ENCODE measurements at regions not wholly inside any gene's neighbourhood (a gene's known extent, or its start where the extent isn't known, plus 50 kb on each side); places are given as distances from the start of the nearest gene placed in this dataset.
"Not testable (repeated sequence)": the region's sequence is repeated elsewhere in the genome, so short reads cannot be mapped to it uniquely, and the experiment has no call there.

DNA sequence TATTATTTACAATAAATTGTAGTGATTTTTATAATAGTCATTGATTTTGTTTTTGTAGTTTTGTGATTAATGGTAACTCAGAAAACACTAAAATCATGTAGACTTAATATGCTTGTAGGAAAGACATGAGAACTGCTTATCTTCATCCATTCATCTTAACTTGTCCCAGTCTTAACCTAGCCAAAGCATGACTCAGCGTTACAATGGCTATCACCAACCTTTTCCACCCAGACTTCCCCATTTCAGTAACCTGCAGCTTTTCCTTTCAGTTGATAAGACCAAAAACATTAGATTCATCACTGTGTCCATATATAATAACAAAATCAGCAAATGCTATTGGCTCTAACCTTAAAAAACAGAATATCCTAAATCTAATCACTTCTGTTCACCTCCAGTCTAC lies 106.2 kb upstream of the KLF8 start:
- Histone ChIP-seq H3K27ac (ENCODE audit: low read depth, low read length) (no peak overlapping the region), H3K9ac (ENCODE audit: extremely low read depth, low read length, poor library complexity, severe bottlenecking) (no peak overlapping the region), H3K4me1 (ENCODE audit: control insufficient read depth, insufficient read depth, low read length) (no peaks in the 10 kb centered on the region), H3K36me3 (ENCODE audit: control insufficient read depth, insufficient read depth, low read length) (no peaks in the 10 kb centered on the region), H3K27me3 (ENCODE audit: control insufficient read depth, insufficient read depth, low read length, poor library complexity, severe bottlenecking) (no peaks in the 10 kb centered on the region), H3K4me3 (ENCODE audit: low read length) (no peak overlapping the region), H3K9me3 (ENCODE audit: control insufficient read depth, low read length) (no peaks in the 10 kb centered on the region)
- Mint-ChIP-seq H3K4me3 (no peak overlapping the region), H3K27ac (no peak overlapping the region), H3K27me3 (ENCODE audit: insufficient read depth) (no peaks in the 10 kb centered on the region), H3K4me1 (no peaks in the 10 kb centered on the region), H3K36me3 (ENCODE audit: low read depth) (peaks cover 23% of the 10 kb centered on the region), H3K9me3 (peaks cover 48% of the 10 kb centered on the region)
- DNase-seq: no peak
- TF ChIP-seq, protein P1, sequence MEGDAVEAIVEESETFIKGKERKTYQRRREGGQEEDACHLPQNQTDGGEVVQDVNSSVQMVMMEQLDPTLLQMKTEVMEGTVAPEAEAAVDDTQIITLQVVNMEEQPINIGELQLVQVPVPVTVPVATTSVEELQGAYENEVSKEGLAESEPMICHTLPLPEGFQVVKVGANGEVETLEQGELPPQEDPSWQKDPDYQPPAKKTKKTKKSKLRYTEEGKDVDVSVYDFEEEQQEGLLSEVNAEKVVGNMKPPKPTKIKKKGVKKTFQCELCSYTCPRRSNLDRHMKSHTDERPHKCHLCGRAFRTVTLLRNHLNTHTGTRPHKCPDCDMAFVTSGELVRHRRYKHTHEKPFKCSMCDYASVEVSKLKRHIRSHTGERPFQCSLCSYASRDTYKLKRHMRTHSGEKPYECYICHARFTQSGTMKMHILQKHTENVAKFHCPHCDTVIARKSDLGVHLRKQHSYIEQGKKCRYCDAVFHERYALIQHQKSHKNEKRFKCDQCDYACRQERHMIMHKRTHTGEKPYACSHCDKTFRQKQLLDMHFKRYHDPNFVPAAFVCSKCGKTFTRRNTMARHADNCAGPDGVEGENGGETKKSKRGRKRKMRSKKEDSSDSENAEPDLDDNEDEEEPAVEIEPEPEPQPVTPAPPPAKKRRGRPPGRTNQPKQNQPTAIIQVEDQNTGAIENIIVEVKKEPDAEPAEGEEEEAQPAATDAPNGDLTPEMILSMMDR (conservative IDR thresholded peaks at IDR 0.05): no peak
- 84% methylated on average over 1 of the region's 1 CpG; no CpG with 5 or more reads in 1 of the 2 experiments for WGBS, 2 experiments (ENCODE audit: insufficient coverage in 1 of 2, insufficient read length in 1 of 2)

DNA sequence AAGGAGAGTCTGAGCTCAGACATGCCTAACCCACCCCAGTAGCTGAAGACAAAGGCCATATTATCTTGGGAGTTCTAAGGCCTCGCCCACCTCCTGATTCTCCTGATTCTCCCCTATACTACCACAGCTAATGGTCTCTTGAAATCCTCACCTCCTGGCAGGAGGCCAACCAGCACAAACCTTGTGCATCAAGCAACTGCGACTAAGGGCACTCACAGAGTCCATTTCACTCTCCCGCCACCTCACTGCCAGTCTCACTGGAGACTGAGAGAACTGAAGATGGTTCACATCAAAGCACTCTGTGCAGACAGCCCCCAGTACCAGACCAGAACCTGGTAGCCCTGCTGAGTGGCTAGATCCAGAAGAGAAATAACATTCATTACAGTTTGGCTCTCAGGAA lies 102.1 kb upstream of the KLF8 start:
- H3K9ac ChIP-seq (ENCODE audit: extremely low read depth, low read length, poor library complexity, severe bottlenecking): no peak overlapping the region
- Mint-ChIP-seq H3K9me3 (peaks cover 78% of the 10 kb centered on the region), H3K27ac (no peak overlapping the region), H3K4me1 (no peaks in the 10 kb centered on the region), H3K27me3 (ENCODE audit: insufficient read depth) (no peaks in the 10 kb centered on the region), H3K4me3 (no peak overlapping the region), H3K36me3 (ENCODE audit: low read depth) (peaks cover 36% of the 10 kb centered on the region)
- H3K4me1 ChIP-seq (ENCODE audit: control insufficient read depth, insufficient read depth, low read length): no peaks in the 10 kb centered on the region
- H3K9me3 ChIP-seq (ENCODE audit: control insufficient read depth, low read length): peaks cover 39% of the 10 kb centered on the region
- WGBS, 2 experiments (ENCODE audit: insufficient coverage in 1 of 2, insufficient read length in 1 of 2): 93% methylated on average over 2 of the region's 3 CpGs; no CpG with 5 or more reads in 1 of the 2 experiments
- no peak overlapping the region for H3K4me3 ChIP-seq (ENCODE audit: low read length)
- TF ChIP-seq, protein P1 (conservative IDR thresholded peaks at IDR 0.05): no peak
- no peaks in the 10 kb centered on the region for H3K36me3 ChIP-seq (ENCODE audit: control insufficient read depth, insufficient read depth, low read length)
- no peaks in the 10 kb centered on the region for H3K27me3 ChIP-seq (ENCODE audit: control insufficient read depth, insufficient read depth, low read length, poor library complexity, severe bottlenecking)
- no peak overlapping the region for H3K27ac ChIP-seq (ENCODE audit: low read depth, low read length)
- no peak for DNase-seq

DNA sequence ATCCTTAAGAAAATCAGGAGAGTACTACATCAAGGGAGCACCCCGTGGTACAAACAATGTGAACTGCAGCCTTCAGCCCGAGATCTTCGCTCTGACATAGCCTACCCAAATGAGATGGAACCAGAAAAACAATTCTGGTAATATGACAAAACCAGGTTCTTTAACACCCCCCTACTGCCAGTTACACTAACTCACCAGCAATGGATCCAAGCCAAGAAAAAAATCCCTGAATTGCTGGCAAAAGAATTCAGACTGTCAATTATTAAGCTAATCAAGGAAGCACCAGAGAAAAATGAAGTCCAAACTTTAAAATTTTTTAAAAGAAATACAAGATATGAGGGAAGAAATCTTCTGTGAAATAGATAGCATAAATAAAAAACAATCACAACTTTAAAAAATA lies 101.7 kb upstream of the KLF8 start:
- peaks cover 39% of the 10 kb centered on the region for H3K9me3 ChIP-seq (ENCODE audit: control insufficient read depth, low read length)
- TF ChIP-seq, protein P1 (conservative IDR thresholded peaks at IDR 0.05): no peak
- no peak overlapping the region for H3K4me3 Mint-ChIP-seq
- DNase-seq: no peak
- no peak overlapping the region for H3K4me3 ChIP-seq (ENCODE audit: low read length)
- H3K36me3 ChIP-seq (ENCODE audit: control insufficient read depth, insufficient read depth, low read length): no peaks in the 10 kb centered on the region
- no peaks in the 10 kb centered on the region for H3K4me1 ChIP-seq (ENCODE audit: control insufficient read depth, insufficient read depth, low read length)
- no peak overlapping the region for H3K27ac ChIP-seq (ENCODE audit: low read depth, low read length)
- no peaks in the 10 kb centered on the region for H3K4me1 Mint-ChIP-seq
- H3K27me3 Mint-ChIP-seq (ENCODE audit: insufficient read depth): no peaks in the 10 kb centered on the region
- peaks cover 36% of the 10 kb centered on the region for H3K36me3 Mint-ChIP-seq (ENCODE audit: low read depth)
- H3K27ac Mint-ChIP-seq: no peak overlapping the region
- 93% methylated on average over 3 of the region's 3 CpGs; no CpG with 5 or more reads in 1 of the 2 experiments for WGBS, 2 experiments (ENCODE audit: insufficient coverage in 1 of 2, insufficient read length in 1 of 2)
- no peak overlapping the region for H3K9ac ChIP-seq (ENCODE audit: extremely low read depth, low read length, poor library complexity, severe bottlenecking)
- no peaks in the 10 kb centered on the region for H3K27me3 ChIP-seq (ENCODE audit: control insufficient read depth, insufficient read depth, low read length, poor library complexity, severe bottlenecking)
- H3K9me3 Mint-ChIP-seq: peaks cover 78% of the 10 kb centered on the region

DNA sequence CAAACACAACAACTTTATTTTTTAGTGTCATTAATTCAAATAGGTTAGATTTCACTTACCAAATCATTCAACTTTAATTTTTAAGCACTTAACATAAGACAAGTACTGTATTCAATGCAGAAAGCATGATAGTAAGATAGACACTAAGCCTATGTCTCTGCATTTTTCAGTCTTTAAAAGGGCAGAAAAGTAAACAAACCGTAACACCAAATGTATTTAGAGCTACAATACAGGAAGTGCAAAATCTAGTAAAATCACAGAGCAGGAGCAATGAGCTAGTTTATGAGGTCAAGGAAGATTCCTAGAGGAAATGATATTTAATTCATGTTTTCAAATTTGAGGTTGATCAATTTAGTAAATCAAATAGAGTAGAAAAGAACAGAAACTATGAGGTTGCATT lies 68.0 kb upstream of the KLF8 start:
- H3K4me1 Mint-ChIP-seq; H3K27ac ChIP-seq (ENCODE audit: low read depth, low read length); DNase-seq; H3K27me3 Mint-ChIP-seq (ENCODE audit: insufficient read depth); H3K4me3 ChIP-seq (ENCODE audit: low read length); H3K27me3 ChIP-seq (ENCODE audit: control insufficient read depth, insufficient read depth, low read length, poor library complexity, severe bottlenecking); H3K9ac ChIP-seq (ENCODE audit: extremely low read depth, low read length, poor library complexity, severe bottlenecking); H3K27ac Mint-ChIP-seq; H3K9me3 ChIP-seq (ENCODE audit: control insufficient read depth, low read length); H3K4me3 Mint-ChIP-seq; H3K4me1 ChIP-seq (ENCODE audit: control insufficient read depth, insufficient read depth, low read length); H3K36me3 ChIP-seq (ENCODE audit: control insufficient read depth, insufficient read depth, low read length): not testable (repeated sequence)
- Mint-ChIP-seq H3K9me3 (peaks cover 66% of the 10 kb centered on the region), H3K36me3 (ENCODE audit: low read depth) (peaks cover 20% of the 10 kb centered on the region)
- WGBS, 2 experiments (ENCODE audit: insufficient coverage in 1 of 2, insufficient read length in 1 of 2): no CpG with 5 or more reads among the region's 1 CpG

Measured in endodermal cell (in vitro differentiated cells).